ENCODE measurements at regions not wholly inside any gene's neighbourhood (a gene's known extent, or its start where the extent isn't known, plus 50 kb on each side); places are given as distances from the start of the nearest gene placed in this dataset.
"Not testable (repeated sequence)": the region's sequence is repeated elsewhere in the genome, so short reads cannot be mapped to it uniquely, and the experiment has no call there.

GRCh38 chr5:2817031-2817603 lies 65.6 kb upstream of the IRX2 start:
- no peaks in the 10 kb centered on the region for H3K36me3 ChIP-seq (ENCODE audit: low read depth)
- DNase-seq (ENCODE audit: low spot score), result no peak
- no peak for TF ChIP-seq CTCF (IDR thresholded peaks at IDR 0.05; ENCODE audit: poor library complexity, severe bottlenecking)
- H3K9me3 ChIP-seq (ENCODE audit: severe bottlenecking), result no peaks in the 10 kb centered on the region
- no peaks in the 10 kb centered on the region for H3K27me3 ChIP-seq (ENCODE audit: insufficient read depth, poor library complexity, severe bottlenecking)
- H3K4me1 ChIP-seq (ENCODE audit: insufficient read depth, poor library complexity, severe bottlenecking), result no peaks in the 10 kb centered on the region
- no peak for ATAC-seq (ENCODE audit: low read depth)
- H3K27ac ChIP-seq (ENCODE audit: poor library complexity, severe bottlenecking), result no peak overlapping the region
- H3K4me3 ChIP-seq (ENCODE audit: severe bottlenecking), result no peak overlapping the region

GRCh38 chr5:2813678-2814077 lies 62.2 kb upstream of the IRX2 start:
- Histone ChIP-seq H3K27me3 (ENCODE audit: insufficient read depth, poor library complexity, severe bottlenecking) (no peaks in the 10 kb centered on the region), H3K9me3 (ENCODE audit: severe bottlenecking) (no peaks in the 10 kb centered on the region), H3K4me3 (ENCODE audit: severe bottlenecking) (no peak overlapping the region), H3K4me1 (ENCODE audit: insufficient read depth, poor library complexity, severe bottlenecking) (no peaks in the 10 kb centered on the region), H3K27ac (ENCODE audit: poor library complexity, severe bottlenecking) (no peak overlapping the region), H3K36me3 (ENCODE audit: low read depth) (no peaks in the 10 kb centered on the region)
- DNase-seq (ENCODE audit: low spot score) (no peak), ATAC-seq (ENCODE audit: low read depth) (no peak)
- no peak for TF ChIP-seq CTCF (IDR thresholded peaks at IDR 0.05; ENCODE audit: poor library complexity, severe bottlenecking)

- H3K36me3 ChIP-seq (ENCODE audit: low read depth), result no peaks in the 10 kb centered on the region
- TF ChIP-seq CTCF (IDR thresholded peaks at IDR 0.05; ENCODE audit: poor library complexity, severe bottlenecking), result no peak
- no peaks in the 10 kb centered on the region for H3K27me3 ChIP-seq (ENCODE audit: insufficient read depth, poor library complexity, severe bottlenecking)
- ATAC-seq (ENCODE audit: low read depth), result 0 out of 3 replicates have a peak, but pooled peaks have one; percentile 36
- H3K4me3 ChIP-seq (ENCODE audit: severe bottlenecking), result no peak overlapping the region
- no peaks in the 10 kb centered on the region for H3K9me3 ChIP-seq (ENCODE audit: severe bottlenecking)
- no peaks in the 10 kb centered on the region for H3K4me1 ChIP-seq (ENCODE audit: insufficient read depth, poor library complexity, severe bottlenecking)
- no peak for DNase-seq (ENCODE audit: low spot score)
- H3K27ac ChIP-seq (ENCODE audit: poor library complexity, severe bottlenecking), result no peak overlapping the region
Observed at GRCh38 chr5:2810644-2811043, 59.2 kb upstream of the IRX2 start.

- not testable (repeated sequence) for ATAC-seq (ENCODE audit: low read depth); H3K36me3 ChIP-seq (ENCODE audit: low read depth); DNase-seq (ENCODE audit: low spot score); H3K27ac ChIP-seq (ENCODE audit: poor library complexity, severe bottlenecking); H3K27me3 ChIP-seq (ENCODE audit: insufficient read depth, poor library complexity, severe bottlenecking); H3K9me3 ChIP-seq (ENCODE audit: severe bottlenecking); H3K4me1 ChIP-seq (ENCODE audit: insufficient read depth, poor library complexity, severe bottlenecking); H3K4me3 ChIP-seq (ENCODE audit: severe bottlenecking)
Observed at GRCh38 chr5:2807244-2807643, 55.8 kb upstream of the IRX2 start.

- Histone ChIP-seq H3K4me3 (ENCODE audit: severe bottlenecking) (no peak overlapping the region), H3K27ac (ENCODE audit: poor library complexity, severe bottlenecking) (no peak overlapping the region), H3K27me3 (ENCODE audit: insufficient read depth, poor library complexity, severe bottlenecking) (no peaks in the 10 kb centered on the region), H3K9me3 (ENCODE audit: severe bottlenecking) (no peaks in the 10 kb centered on the region), H3K4me1 (ENCODE audit: insufficient read depth, poor library complexity, severe bottlenecking) (peaks cover 7% of the 10 kb centered on the region), H3K36me3 (ENCODE audit: low read depth) (no peaks in the 10 kb centered on the region)
- no peak for TF ChIP-seq CTCF (IDR thresholded peaks at IDR 0.05; ENCODE audit: poor library complexity, severe bottlenecking)
- ATAC-seq (ENCODE audit: low read depth), result no peak
- no peak for DNase-seq (ENCODE audit: low spot score)
Observed at GRCh38 chr5:2806176-2806575, 54.7 kb upstream of the IRX2 start.

Measured in RWPE2 (cell line).